Omental fat pad (tissue), 3 donors: ENCODE measurements at regions not wholly inside any gene's neighbourhood (a gene's known extent, or its start where the extent isn't known, plus 50 kb on each side); places are given as distances from the start of the nearest gene placed in this dataset. TPM values are rescaled to one million over a fixed set of nuclear protein-coding genes. Genes with fewer than 3 reads are reported as not detected.

Experiments used
- ATAC-seq: fragments of 150-250 bp; one replicate; pipeline ENCODE4 v1.9.1; 2016; ENCODE audit warnings: mild to moderate bottlenecking, moderate library complexity; ENCODE audit not compliant: low FRiP score
- DNase-seq: peaks from one replicate; pipeline ENCODE4 v3.0.0-alpha.2; 2019; ENCODE audit warnings: low spot score
- small RNA-seq: library from RNA; depleted of rRNA; stranded (forward); fragments of <200 nt; gene quantifications from one replicate; pipeline ENCODE3, GENCODE V24; 2016
- TF ChIP-seq, protein P1 (sequence below), 3 donors: fragments of 450-650 bp; IDR thresholded peaks; one replicate each; pipeline ENCODE4 v1.5.1; 2016 to 2017; ENCODE audit warnings: antibody characterized with exemption in 3 of 3, mild to moderate bottlenecking in 3 of 3, moderate library complexity in 2 of 3

GRCh38 chr2:12663306-12664037 lies 53.3 kb upstream of the TRIB2 start:
- DNase-seq, result no peak
- TF ChIP-seq, protein P1, sequence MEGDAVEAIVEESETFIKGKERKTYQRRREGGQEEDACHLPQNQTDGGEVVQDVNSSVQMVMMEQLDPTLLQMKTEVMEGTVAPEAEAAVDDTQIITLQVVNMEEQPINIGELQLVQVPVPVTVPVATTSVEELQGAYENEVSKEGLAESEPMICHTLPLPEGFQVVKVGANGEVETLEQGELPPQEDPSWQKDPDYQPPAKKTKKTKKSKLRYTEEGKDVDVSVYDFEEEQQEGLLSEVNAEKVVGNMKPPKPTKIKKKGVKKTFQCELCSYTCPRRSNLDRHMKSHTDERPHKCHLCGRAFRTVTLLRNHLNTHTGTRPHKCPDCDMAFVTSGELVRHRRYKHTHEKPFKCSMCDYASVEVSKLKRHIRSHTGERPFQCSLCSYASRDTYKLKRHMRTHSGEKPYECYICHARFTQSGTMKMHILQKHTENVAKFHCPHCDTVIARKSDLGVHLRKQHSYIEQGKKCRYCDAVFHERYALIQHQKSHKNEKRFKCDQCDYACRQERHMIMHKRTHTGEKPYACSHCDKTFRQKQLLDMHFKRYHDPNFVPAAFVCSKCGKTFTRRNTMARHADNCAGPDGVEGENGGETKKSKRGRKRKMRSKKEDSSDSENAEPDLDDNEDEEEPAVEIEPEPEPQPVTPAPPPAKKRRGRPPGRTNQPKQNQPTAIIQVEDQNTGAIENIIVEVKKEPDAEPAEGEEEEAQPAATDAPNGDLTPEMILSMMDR (IDR thresholded peaks at IDR 0.05), result no peak
- no peak for ATAC-seq

DNA sequence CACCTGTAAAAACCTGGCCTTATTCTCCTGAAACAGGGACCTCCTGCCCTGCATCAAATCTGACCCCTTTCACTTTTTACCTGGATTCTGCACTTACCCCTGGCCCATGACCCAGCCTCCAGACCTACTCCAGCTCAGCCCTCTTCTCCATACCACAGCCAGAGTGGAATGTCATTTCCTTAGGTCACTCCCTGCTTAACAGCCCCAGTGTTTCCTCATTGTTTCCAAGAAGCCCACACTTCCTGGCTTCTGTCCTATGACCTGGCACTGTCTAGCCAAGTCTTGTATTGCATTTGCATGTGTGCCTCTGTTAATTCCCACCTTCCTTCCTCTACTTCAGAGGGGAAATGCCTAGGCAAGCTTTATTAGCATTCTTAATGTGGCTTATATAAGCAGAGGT lies 51.4 kb upstream of the TRIB2 start:
- ATAC-seq (no peak), DNase-seq (no peak)
- TF ChIP-seq, protein P1 (IDR thresholded peaks at IDR 0.05), result no peak

- no peak for ATAC-seq
Observed at GRCh38 chr2:12666445-12666844, 50.3 kb upstream of the TRIB2 start.

More at GRCh38 chr2:12666445-12666844, 50.3 kb upstream of the TRIB2 start:
- DNase-seq, result no peak
- TF ChIP-seq, protein P1 (IDR thresholded peaks at IDR 0.05), result no peak

Small RNAs in the stretch of these regions (small RNA-seq; reads per million reads assigned to genes)
- gene MIR3681 (not detected), gene RF00093 (not detected), gene RNU6-843P (not detected)
